Colon (tissue), 2 donors: ENCODE measurements at regions not wholly inside any gene's neighbourhood (a gene's known extent, or its start where the extent isn't known, plus 50 kb on each side); places are given as distances from the start of the nearest gene placed in this dataset.

ENCODE experiments used
- FAIRE-seq: peaks from 2 replicates; lab custom pipeline; 2012; peaks lifted over from hg19 to GRCh38; lab: Jason Lieb, UNC
- donor health status: control.
- donor health status: control.

DNA sequence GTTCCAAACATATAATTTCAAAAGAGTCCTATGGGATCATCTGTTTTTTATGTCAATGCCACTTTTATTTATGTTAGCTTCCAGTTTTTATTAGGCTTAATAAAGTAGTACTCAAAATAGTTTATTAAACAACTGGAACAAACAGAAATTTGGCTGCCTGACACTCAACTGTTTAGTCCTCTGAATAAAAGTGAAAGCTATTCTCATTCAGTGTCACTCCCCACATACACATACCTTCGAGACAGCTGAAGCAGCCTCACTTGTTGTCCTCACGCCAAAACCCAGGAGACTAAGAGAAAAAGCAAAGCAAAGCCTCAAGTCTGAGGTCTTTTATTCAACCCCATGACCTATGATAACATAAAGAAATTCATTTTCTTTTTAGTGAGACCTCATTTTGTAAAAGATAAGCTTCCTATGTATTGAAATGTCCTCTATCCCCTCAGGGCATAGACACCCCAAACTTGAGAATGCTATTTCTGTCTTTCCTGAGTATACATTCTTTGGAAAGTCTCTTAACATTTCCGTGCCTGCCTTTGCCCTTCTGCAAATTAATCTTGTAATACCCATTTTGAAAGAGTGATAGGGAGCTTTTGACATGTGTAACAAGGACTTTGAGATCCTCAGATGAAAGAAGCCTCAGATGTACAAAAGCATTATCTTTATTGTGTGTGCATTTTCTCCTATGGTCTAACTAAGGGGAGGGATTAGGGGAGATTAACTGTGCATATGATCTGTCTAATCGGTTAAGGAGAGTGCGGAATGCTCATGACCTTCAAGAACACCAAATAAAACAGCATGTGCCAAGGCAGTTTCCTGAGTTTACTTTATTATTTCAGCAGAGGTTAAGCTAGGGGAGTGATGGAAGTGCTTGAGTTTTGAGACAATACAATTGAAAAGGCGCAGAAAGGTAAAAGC is 1523.7 kb upstream of the PIK3C3 start:
- no peak for FAIRE-seq

DNA sequence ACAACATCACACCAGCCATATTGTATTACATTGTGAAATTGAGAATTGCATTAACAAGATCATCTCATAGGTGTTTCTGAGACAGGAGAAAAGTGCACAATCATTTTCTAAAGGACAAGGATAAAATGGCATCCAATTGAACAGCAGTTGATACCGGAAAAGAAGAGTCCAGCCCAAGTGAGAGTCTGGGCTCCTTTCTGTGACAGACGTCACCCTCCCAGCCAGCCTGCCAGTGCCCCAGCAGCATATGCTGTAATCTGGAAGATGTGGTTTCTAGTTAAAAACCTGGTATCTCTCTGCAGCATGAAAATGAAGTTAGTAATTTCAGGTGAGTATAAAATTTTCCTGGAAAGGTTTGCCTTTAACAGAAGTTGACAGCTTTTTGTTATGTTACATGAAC is 1531.7 kb upstream of the PIK3C3 start:
- no peak for FAIRE-seq

DNA sequence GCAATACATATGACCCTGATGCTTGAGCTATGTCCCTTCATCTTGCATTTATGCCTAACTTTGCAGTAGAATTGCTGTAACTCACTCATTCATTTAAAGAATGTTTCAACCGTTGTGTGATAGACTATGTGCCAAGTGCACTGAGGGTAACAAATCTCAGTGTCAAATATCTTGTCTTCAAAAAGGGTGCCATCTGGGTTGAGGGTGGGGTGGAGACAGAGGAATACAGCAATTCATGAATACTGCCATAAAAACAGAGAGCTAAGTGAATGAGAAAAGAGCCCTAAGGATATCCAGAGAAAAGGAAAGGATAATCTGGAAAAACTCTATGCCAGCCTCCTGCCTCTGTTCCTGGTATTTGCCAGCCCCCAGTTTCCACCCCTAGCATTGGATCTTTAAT is 1534.4 kb upstream of the PIK3C3 start:
- no peak for FAIRE-seq

DNA sequence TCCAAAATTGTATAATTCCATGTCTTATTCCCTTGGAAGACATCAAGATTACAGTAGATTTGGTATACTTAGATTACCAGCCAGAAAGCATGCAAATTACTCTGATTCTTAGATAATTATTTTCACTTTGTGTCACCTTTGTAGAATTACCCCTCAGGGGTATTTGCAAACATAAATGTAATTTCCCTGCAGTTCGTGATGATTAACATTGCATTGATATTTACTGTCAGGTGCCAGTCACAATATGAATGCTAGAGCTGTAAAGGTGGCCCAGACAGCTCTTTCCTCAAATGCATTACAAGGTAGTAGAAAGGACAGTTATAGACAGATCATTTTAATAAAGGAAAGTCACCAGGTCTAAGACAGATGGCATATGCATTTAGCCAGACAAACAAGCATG is 1537.5 kb upstream of the PIK3C3 start:
- FAIRE-seq = no peak

DNA sequence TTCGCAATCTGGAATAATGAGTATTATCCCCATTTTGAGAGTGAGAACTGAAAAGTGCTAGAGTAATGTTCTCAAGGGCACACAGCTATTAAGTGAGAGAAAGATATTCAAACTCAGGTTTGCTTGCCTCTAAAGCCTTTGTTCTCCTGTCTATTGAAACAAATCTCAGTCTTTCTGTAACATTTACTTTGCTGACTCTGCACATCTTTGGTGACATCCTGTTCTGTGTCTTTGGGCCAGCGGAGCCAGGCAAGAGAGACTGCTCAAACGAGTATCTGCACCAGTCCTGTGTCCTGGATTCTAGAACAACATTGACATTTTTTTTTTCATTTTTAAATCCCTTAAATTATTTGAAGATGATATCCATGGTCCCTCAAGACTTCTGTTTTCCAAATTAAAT is 1539.2 kb upstream of the PIK3C3 start:
- FAIRE-seq = no peak

DNA sequence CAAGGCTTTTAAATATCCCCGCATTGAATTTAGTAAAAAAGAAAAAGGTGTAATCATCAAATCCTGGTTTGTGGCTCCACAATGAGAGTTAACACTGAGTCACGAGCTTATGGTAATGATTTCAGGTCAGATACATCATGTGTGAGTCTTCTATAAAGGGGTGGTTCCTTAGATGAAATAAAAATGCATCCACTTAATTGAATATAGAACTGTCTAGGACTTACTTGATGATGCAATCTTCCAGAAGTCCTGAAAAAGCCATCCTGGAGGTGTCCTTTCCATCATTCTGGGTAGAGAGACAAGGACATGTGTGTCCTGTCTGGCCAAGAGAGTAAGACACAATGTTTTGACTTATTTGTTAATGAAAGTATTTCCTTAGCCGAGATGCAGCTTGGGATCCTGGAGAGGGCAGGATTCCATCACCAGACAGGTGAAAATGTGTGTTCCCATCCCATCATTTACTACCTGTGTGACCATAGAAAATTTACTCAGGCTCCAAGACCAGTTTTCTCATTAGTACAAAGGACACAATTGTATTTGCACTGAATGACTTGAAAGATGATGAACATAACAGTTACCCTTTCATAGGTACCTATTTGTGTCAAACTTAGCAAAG is 1539.8 kb upstream of the PIK3C3 start:
- FAIRE-seq = no peak

DNA sequence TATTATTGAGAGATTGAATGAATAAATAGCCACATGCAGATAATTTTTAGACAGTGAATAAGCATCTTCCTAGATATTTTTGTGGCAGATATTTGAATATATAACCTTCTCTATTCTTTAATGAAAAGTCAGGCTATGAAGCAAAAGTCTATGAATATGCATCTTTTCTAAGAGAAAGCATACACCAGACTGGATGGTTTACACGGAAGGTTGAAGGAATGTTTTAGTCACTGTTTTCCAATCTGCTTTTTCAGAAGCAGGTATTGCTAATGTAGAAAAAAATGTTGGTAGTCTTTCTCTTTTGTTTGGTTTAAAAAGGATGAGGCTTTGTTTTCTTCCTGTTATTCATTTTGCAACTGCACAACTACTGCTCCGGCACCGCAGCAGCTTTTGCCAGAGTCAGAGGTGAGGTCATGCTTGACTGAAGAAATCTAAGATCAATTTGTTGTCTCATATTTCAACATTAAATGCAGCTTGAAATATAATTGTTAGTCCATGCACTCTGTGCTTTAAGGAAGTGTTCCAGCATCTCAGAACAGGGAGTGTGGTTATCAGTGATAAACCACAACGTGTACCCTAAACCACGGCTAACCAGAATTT is 1540.8 kb upstream of the PIK3C3 start:
- no peak for FAIRE-seq

DNA sequence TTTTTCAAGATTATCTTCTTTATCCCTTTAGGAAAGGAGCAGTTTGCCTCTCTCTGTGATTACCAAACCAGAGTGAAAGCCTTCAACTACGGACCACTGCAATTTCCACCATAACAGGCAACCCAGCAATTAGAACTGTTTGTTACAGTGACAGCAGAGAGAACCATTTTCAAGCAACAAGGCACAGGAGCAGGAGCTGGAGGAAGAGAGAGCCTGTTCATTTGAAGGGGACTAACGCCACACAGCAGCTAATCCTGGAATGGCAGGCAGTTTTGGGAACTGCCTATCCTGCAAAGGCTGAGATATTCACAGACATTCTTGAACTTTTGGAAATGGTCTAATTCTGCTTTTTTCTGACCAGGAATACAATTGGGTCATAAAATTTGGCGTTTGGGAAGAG is 1541.9 kb upstream of the PIK3C3 start:
- no peak for FAIRE-seq

DNA sequence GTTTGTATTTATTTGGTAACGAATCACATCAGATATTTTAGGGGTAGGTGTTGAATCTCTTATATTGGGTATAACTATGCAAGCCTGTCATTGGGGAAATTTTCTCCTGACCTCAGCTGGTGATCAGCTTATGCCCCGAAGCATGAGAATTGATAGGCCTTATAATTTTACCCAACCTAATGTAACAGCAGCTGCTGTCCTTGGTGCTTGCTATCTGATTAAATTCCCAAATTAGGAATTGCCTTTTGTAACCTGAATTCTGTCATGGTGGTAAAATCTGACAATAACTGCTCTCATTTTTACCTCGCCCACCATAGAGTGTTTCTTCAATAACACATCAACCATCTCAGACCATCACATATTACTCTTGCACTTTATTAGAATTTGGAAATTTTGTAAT is 1542.6 kb upstream of the PIK3C3 start:
- FAIRE-seq = no peak

DNA sequence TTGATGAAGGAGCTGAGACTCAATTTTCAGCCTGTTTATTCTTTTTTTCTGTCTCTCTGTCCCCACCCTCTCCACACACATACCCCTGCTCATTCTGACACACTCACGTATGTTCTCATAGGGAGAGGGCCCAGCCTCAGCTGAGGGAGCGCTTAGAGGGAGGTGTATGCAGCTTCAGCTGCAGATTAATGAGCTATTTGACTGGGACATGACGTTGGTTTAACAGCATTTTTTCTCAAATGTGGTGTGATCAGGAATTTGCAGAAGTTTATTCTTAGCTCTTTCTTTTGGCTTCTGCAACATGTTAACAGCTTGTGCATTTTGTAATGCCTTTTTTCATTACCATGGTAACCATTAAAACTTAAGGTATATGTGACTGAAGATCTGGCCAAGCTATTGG is 1547.1 kb upstream of the PIK3C3 start:
- no peak for FAIRE-seq

DNA sequence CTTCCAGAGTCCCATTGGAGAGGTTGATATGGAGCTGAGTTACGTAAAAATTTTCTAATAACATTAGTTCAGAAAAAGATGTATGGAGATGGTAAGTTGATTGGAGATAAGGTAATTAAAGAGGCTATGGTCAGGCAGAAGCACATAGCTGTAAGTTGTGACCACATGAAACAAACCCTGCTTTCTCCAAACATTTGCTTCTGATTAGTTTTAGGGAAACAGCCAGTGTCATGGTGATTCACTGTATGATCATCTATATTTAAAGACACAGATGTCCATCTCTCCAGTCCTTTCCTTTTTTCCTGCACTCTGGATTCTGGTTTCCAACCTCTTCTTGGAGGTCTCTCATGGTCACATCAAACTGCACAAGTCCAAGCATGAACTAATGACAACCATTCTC is 1550.8 kb upstream of the PIK3C3 start:
- FAIRE-seq = no peak

DNA sequence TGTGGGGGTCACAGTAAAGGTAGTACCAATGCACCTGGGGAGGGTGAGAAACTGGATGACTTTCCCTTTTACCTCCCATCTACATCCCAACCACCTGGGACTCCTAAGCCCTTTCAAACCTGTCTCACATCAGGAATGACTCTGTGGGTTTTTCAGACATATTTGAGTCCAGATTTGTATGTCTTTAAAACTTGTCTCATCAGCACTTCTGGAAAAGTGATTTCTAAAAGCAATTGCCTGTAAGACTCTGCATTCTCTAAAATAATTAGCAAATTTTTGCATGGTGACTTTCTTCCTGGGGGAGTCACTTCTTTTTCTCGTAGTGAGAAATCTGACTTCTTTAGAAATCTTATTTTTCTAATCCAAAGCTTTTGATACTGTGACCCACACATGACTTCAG is 1553.0 kb upstream of the PIK3C3 start:
- no peak for FAIRE-seq

DNA sequence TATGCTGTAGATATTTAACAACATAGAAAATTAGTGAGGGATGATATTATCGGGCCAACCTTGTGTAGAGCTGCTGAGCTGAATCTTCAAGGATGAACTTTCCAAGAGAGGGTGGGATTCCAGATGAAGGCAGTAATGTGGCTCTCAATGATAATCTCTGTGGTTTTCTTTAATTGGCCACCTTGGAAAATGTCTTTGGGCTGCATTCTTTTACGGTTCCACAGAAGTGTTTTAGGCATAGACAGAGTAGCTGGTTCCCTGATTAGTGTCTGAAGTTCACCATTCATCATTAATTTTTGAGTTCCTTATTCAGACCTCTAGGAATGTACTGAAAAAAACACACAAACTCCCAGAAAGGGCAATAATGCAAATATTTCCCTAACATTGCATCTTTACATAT is 1566.9 kb upstream of the PIK3C3 start:
- no peak for FAIRE-seq

DNA sequence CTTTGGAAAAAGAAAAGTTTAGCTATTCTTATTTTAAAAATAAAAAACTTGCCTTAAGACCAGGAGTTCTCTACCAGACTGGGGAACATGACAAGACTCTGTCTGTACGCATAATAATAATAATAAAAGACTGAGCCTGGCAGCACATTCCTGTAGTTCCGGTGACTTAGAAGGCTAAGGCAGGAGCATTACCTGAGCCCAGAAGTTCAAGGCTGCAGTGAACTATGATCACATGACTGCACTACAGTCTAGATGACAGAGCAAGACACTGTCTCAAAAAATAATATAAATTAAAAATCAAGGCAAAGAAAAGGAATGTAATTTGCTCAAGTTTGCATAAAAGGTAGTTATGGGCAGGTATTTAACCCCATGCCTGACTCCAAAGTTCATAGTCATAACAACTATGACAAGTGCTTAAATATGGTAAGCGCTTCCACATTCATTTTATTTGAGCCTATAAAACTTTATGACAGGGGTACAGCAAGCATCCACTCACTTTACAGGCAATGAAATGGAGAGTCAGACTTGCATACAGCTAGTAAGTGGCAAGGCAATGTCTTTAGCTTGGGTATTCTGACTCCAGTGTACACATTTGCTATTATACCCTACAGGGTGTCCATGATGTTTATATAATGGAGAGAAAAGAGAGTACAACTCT is 1567.8 kb upstream of the PIK3C3 start:
- FAIRE-seq = peak; percentile 76

DNA sequence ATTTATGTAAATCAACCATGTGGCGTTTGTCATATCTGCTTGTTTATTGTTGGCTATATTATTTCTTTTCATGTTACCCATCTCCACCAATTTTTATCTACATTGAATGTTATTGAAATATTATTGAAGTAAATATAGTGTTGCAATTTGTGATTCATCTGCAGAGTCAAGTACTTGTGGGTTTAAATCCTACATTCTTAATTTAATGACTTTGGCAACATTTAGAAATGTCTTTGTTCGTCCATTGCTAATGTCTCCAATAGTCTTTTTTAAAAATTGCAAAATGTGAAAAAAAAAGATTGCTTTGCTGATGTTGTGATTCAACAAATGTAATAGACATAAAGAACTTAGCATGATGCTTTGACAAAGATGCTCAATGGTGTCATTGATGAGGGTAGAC is 1572.8 kb upstream of the PIK3C3 start:
- FAIRE-seq = no peak

DNA sequence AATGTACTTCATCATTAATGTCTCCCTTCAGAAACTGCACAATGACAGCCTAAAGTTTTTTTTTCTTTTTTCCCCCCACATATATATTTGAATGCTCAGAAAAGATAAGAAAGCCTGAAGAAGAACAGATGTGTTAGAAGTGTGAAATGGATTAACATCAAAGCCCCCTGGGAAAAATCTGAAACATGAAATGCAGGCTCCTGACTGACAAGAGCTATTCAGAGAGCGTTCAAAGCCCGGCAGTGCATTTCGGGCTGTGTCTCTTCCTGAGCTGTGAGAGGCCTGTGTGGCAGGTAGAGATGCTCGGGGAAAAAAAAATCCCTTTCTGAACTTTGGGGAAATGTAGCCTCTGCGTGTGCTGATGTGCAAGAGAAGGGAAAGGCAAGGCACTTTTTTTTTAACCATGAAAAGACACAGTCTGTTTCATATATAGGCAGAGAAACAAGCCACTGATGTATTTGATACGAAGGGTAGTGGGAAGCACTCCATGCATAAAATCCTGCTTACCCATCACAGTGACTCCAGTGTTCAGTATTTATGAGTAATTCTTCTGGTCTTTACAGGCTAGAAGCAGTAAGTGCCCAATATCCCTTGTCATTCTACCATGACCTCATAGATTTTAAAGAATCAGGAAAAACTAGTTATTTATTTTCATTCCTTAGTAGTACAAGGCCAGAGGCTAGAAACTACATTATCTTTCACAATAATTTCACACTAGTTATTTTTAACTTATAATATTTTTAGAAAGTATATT is 1574.2 kb upstream of the PIK3C3 start:
- no peak for FAIRE-seq

DNA sequence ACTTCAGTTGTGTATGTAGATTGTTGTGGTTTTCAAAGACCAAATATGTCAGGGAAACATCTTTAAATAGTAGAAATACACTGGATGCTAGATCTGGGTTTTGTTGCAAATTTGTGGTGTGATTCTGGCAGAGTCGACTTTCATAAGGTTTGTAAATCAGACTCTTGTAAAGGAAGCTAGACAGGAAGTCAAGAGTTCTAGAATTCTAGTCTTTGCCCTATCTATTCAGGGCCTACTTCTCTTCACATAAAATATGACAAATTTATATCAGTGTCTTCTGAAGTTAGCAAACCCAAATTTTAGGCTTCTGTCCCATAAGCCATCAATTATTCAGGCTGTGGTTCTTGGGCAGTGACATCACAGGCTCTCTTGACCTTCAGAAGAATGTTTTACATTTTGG is 1579.2 kb upstream of the PIK3C3 start:
- no peak for FAIRE-seq

DNA sequence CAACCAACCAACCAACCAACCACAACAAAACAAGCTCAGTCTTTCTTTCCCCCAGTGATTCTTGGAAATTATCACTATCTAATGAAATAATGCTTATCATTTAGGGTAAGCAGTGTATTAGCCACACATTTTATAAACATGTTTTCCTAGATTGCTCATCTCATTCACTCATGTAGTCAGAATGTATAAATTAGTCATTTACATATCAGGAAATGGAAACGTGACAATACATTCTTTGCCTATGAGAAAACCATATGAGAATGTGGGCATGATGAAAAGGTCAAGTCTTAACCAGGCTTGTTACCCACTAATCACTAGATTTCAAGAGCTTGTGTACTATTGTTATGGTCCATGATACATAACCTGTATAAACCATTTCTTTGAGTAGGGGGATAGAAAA is 1583.4 kb upstream of the PIK3C3 start:
- FAIRE-seq = no peak

DNA sequence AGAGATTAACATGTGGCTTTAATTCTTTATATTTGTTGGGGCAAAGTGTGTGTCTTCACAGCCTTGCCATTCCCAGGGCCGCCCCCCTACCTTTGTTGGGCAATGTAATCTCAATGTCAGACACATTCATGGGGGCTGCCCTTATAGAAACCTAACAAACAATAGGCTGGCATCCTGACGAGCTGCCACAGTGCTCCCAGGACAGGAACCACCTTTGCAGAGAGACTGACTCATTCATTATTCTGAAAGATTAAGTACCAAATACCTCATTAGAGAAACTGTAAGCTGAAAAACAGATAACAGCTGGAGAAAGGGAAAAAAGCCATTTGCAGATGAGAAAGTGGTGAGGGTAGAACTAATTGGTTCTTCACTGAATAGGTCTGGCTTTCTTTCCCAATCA is 1587.5 kb upstream of the PIK3C3 start:
- FAIRE-seq = no peak

DNA sequence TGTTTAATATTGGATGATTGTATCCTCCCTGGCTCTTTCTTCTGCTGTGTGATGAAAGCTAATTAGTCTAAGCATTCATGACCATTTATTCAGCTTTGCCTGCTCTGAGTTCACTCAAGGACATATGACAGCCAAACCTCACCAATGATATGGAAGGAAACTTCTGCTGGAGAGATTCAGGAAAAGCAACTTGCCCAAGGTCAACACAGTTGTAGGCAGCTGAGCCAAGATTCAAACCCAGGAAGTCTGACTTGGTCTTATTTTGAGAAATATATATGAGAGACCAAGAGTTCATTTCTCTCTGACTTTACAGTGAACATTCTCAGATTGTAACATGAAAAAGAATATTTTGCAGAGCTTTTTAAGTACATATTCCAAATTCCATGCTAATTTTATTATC is 1588.5 kb upstream of the PIK3C3 start:
- no peak for FAIRE-seq

DNA sequence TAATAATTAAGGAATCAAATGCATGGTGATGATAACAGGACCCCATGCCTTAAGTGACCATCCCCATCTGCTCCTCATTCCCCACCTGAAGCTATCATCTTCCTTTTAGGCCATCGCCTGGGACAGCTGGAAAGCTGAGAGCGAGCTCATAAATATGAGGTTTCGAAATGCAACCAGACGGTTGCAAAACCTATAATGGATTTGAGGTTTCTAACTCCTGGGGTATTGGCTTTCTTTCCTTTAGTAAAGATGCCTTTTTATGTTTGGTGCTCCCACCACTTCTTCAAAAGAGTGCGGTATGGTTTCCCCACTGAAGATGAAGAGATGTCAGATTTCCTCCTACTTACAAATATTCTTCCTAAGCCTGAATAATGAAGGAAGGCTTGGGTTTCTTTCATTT is 1589.5 kb upstream of the PIK3C3 start:
- no peak for FAIRE-seq

DNA sequence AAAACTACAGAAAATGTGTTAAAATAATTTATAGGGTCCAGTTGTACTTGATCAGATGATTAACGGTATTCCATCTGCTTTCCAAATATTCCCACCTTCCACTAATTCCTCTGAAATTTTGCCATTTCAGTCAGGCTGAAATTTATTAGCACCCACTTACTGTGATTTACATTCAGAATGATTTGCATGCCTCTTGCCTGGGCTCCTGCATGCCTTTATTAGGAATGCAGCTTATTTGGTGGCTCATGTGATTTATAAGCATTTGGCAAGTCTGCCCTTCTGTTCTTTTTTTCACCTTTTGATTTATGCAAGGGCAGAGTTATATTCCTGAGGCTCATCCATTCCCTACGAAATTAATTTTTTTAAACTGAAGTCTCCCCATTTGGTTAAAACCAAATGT is 1594.5 kb upstream of the PIK3C3 start:
- FAIRE-seq = no peak
